Heart right ventricle (tissue), 16 donors: ENCODE measurements at regions not wholly inside any gene's neighbourhood (a gene's known extent, or its start where the extent isn't known, plus 50 kb on each side); places are given as distances from the start of the nearest gene placed in this dataset.
A peak's percentile ranks its signal among the peaks of the same experiment; 100 is the strongest.

Experiments
- ATAC-seq, 8 donors: fragments of 200-7000 bp; cut with Tn5 transposase; one replicate each; pipeline ENCODE4 v1.9.1; 2020; ENCODE audit warnings: mild to moderate bottlenecking in 8 of 8, moderate library complexity in 8 of 8, moderate number of reproducible peaks in 1 of 8
- DNase-seq, 2 donors: peaks; one replicate each; pipeline ENCODE4 v3.0.0-alpha.2; 2020
- H3K27ac ChIP-seq, 10 donors: fragments of 200-600 bp; sonication (generic) in 2 of 10; one replicate each; pipeline versions ENCODE4 v1.5.0 to v1.8.0; 2020 to 2022; ENCODE audit warnings: mild to moderate bottlenecking in 3 of 10
- H3K27me3 ChIP-seq, 7 donors: fragments of 200-600 bp; one replicate each; pipeline ENCODE4 v1.8.0; 2021 to 2022; ENCODE audit warnings: mild to moderate bottlenecking in 2 of 7
- H3K36me3 ChIP-seq, 9 donors: fragments of 200-600 bp; sonication (generic) in 1 of 9; one replicate each; pipeline versions ENCODE4 v1.5.0 to v1.8.0; 2020 to 2022; ENCODE audit warnings: mild to moderate bottlenecking in 2 of 9
- H3K4me1 ChIP-seq, 9 donors: fragments of 200-600 bp; sonication (generic) in 1 of 9; one replicate each; pipeline versions ENCODE4 v1.5.0 to v1.8.0; 2020 to 2022; ENCODE audit warnings: mild to moderate bottlenecking in 4 of 9
- H3K4me3 ChIP-seq, 10 donors: fragments of 200-600 bp; sonication (generic) in 2 of 10; one replicate each; pipeline versions ENCODE4 v1.5.0 to v1.8.0; 2020 to 2022; ENCODE audit warnings: mild to moderate bottlenecking in 7 of 10, moderate library complexity in 2 of 10
- H3K9me3 ChIP-seq, 11 donors: fragments of 200-600 bp in 10 of 11; sonication (generic) in 2 of 11; one replicate each; pipeline versions ENCODE4 v1.5.0 to v1.8.0; 2013 to 2022; ENCODE audit warnings: mild to moderate bottlenecking in 2 of 11, control low read depth in 1 of 11, moderate library complexity in 1 of 11
- WGBS, 2 donors: extraction: QIAGEN DNeasy Blood & Tissue Kit; methylation state at CpG; one replicate each; pipeline ENCODE4 v1.1.7; 2013; ENCODE audit warnings: inconsistent platforms in 1 of 2; 5-methylcytosine and 5-hydroxymethylcytosine counted together
- intact Hi-C, 10 donors: fragments of 100-400 bp; cut with DNase I; formaldehyde crosslinking; loops; one replicate each; pipeline versions ENCODE4 v1.11.1 to v1.14.2; 2022
- TF ChIP-seq, protein P1 (sequence below), 9 donors: fragments of 200-600 bp; sonication (generic) in 2 of 9; IDR thresholded peaks; one replicate each; pipeline versions ENCODE4 v1.5.0 to v1.8.0; 2021 to 2022; ENCODE audit warnings: antibody characterized with exemption in 9 of 9, mild to moderate bottlenecking in 5 of 9, moderate library complexity in 1 of 9
- donor health status: Arrhythmogenic right ventricular cardiomyopathy.
- donor health status: ischemic (EF 13 %, LVEDD 7.1; RV severe dilation, severe dysfunction).
- donor health status: healthy with polysubstance abuse.
- donor health status: DM: no; HTN: yes; CAD: no.
- donor health status: DM: no; HTN: no; CAD: no.
- donor health status: ischemic (EF 25% LVEDD 6.9; RV normal size, moderate dysfunction).
- donor health status: ischemic (EF 25% LVEDD 5.7; RV mildly dilated, moderate dysfunction).
- donor health status: healthy.
- donor health status: DM: yes; HTN: yes; CAD: no.
- donor health status: Ischemic cardiomyopathy.
- donor health status: ischemic (EF 35%, LVEDD 5.7; RV mildly dilated, moderate dysfunction).
- donor health status: nonischemic (EF 11% LVEDD 7.7; RV severe dilation, severe dysfunction).
- donor health status: DM: yes; HTN: yes; CAD: no.
- donor health status: PGD.
- donor health status: ischemic (EF 29% LVEDD 5.4; RV normal size, mild dysfunction).
- donor health status: nonischemic (EF 23%, LVEDD 6.1; RV moderate dilation, normal function).

DNA sequence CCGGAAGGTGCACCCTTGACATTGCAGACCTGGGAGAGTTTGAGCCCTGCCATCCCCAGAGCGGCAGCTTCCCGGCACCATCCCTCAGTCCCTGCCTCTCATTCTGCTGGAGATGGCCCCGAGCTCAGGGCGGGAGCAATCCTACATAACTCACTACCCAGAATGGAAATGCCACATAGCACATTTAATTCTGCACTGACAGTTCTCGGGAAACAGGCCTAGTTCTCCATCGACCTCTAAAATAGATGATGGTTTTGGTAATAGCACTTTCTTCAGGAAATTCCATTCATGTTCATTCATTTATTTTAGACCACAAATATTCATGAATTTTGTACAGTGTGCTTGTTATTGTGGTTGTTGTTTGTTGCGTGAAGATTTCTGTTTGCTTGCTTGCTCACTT, 92.9 kb upstream of the SLC14A2 start:
- Histone ChIP-seq H3K27ac (no peak overlapping the region), H3K27me3 (no peaks in the 10 kb centered on the region), H3K9me3 (no peaks in the 10 kb centered on the region), H3K4me1 (peaks cover 0 to 26% (median 8%) of the 10 kb centered on the region in 9 donors), H3K36me3 (no peaks in the 10 kb centered on the region), H3K4me3 (no peak overlapping the region)
- 87 to 93% methylated on average over 8 of the region's 8 CpGs for WGBS, 2 donors
- TF ChIP-seq, protein P1, sequence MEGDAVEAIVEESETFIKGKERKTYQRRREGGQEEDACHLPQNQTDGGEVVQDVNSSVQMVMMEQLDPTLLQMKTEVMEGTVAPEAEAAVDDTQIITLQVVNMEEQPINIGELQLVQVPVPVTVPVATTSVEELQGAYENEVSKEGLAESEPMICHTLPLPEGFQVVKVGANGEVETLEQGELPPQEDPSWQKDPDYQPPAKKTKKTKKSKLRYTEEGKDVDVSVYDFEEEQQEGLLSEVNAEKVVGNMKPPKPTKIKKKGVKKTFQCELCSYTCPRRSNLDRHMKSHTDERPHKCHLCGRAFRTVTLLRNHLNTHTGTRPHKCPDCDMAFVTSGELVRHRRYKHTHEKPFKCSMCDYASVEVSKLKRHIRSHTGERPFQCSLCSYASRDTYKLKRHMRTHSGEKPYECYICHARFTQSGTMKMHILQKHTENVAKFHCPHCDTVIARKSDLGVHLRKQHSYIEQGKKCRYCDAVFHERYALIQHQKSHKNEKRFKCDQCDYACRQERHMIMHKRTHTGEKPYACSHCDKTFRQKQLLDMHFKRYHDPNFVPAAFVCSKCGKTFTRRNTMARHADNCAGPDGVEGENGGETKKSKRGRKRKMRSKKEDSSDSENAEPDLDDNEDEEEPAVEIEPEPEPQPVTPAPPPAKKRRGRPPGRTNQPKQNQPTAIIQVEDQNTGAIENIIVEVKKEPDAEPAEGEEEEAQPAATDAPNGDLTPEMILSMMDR (IDR thresholded peaks at IDR 0.05): no peak
- no peak for DNase-seq
- intact Hi-C loops: no loop called here
- no peak for ATAC-seq

DNA sequence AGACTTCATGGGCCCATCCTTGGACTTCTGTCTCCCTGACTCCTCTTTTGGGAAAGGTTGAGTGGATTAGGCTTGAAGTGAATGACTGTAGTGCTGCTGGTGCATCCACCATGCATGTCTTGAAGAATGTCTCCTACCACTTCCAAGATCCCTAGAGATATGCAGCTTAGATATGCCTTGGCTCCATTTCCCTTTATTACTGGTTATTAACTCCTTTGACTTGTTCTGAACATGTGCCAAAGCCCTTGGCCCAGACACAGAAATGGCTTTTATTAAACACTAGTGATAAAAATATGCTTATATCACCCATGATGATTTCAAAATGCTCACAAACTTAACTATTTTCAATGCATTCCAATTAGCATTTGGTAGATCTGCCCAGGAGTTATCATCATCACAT, 90.0 kb upstream of the SLC14A2 start:
- H3K27ac ChIP-seq: no peak overlapping the region
- no peaks in the 10 kb centered on the region for H3K27me3 ChIP-seq
- no peaks in the 10 kb centered on the region for H3K36me3 ChIP-seq
- H3K4me1 ChIP-seq: peaks cover 0 to 21% (median 8%) of the 10 kb centered on the region in 9 donors
- ATAC-seq: no peak
- H3K9me3 ChIP-seq: no peaks in the 10 kb centered on the region
- intact Hi-C loops: no loop called here
- TF ChIP-seq, protein P1 (IDR thresholded peaks at IDR 0.05): no peak
- no peak for DNase-seq
- H3K4me3 ChIP-seq: no peak overlapping the region

DNA sequence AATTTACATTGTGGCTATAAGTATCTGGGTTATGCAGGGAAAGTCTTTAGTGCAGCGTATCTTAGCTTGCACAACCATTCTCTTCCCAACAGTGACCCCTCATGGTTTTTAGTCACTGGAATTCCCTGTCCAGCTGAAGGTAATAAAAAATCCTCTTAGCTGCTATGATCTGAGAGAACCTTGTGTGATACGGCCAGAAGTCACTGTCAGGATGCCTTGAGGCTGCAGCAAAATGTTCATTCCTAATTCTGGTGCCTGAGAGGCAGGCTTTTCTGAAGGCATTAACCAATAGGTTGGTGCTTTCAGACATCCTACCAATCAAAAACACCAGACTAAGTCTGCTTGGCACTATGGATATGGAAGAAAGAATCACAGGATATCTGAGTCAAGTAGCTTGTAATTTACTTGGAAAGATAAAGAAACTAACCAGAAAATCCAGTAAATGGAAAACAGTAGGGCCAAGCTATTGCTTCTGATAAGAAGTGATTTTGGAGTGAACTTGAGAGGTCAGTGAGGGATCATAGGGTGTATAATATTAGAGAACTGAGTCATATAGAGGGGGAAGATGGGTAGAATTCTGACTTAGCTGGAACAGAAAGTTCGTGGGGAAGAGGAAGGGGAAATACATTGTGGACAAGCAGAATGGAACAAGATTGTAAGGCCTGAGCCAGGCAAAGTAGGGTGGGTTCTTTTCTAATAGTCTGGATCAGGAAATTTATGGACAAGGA, 89.0 kb upstream of the SLC14A2 start:
- no peak for DNase-seq
- no peaks in the 10 kb centered on the region for H3K9me3 ChIP-seq
- H3K27me3 ChIP-seq: no peaks in the 10 kb centered on the region
- WGBS, 2 donors: 46 to 56% methylated on average over 3 of the region's 3 CpGs
- peaks cover 0 to 19% (median 7%) of the 10 kb centered on the region in 9 donors for H3K4me1 ChIP-seq
- TF ChIP-seq, protein P1 (IDR thresholded peaks at IDR 0.05): peak in 5 of 9 donors; percentile 28 to 45 (median 36)
- peak overlapping the region in 1 of 10 donors; percentile 15 for H3K27ac ChIP-seq
- H3K4me3 ChIP-seq: no peak overlapping the region
- ATAC-seq: peak in 6 of 8 donors; percentile 34 to 53 (median 41)
- no peaks in the 10 kb centered on the region for H3K36me3 ChIP-seq
- intact Hi-C loops: no loop called here

DNA sequence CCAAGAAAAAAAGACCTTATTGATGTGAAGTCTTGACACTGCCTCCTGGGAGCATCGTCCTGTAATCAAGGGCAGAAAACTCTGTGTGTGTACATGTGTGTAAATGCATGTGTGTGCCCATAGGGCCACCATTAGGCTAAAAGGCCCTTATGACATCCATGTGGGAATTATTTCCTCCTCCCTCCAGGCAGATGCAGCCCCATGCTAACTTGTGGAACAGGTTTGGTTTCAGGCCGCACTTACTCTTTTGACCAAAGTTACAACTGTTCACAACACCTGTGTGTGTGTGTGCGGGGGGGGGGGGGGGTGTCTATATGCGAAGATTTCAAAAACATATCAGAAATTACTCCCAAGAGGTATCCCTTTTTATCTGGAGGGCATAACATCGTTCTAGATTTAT, 87.4 kb upstream of the SLC14A2 start:
- Histone ChIP-seq H3K9me3 (peaks cover 0 to 4% (median 0%) of the 10 kb centered on the region in 11 donors), H3K4me1 (peaks cover 0 to 8% (median 6%) of the 10 kb centered on the region in 9 donors), H3K4me3 (no peak overlapping the region), H3K27me3 (no peaks in the 10 kb centered on the region), H3K27ac (no peak overlapping the region), H3K36me3 (no peaks in the 10 kb centered on the region)
- DNase-seq (no peak), ATAC-seq (no peak)
- intact Hi-C loops: no loop called here
- TF ChIP-seq, protein P1 (IDR thresholded peaks at IDR 0.05): no peak
- WGBS, 2 donors: 85 to 90% methylated on average over 5 of the region's 5 CpGs
